Testis (tissue), 2 donors: ENCODE measurements at regions not wholly inside any gene's neighbourhood (a gene's known extent, or its start where the extent isn't known, plus 50 kb on each side); places are given as distances from the start of the nearest gene placed in this dataset.

Source experiments
- DNase-seq: peaks from one replicate; pipeline ENCODE4 v3.0.0-alpha.2; 2019
- H3K27ac ChIP-seq, 2 donors: fragments of 200-600 bp; sonication (generic); one replicate each; pipeline ENCODE4 v1.5.1; 2019
- H3K27me3 ChIP-seq: fragments of 200-600 bp; sonication (generic); one replicate; pipeline ENCODE4 v1.5.1; 2019
- H3K36me3 ChIP-seq: fragments of 200-600 bp; sonication (generic); one replicate; pipeline ENCODE4 v1.5.1; 2017; ENCODE audit warnings: low read depth; ENCODE audit errors: missing control alignments
- H3K4me1 ChIP-seq: fragments of 200-600 bp; sonication (generic); one replicate; pipeline ENCODE4 v1.5.1; 2019
- H3K4me3 ChIP-seq, 2 donors: fragments of 200-600 bp; sonication (generic); one replicate each; pipeline ENCODE4 v1.5.1; 2017 to 2019
- H3K9me3 ChIP-seq: fragments of 200-600 bp; sonication (generic); one replicate; pipeline ENCODE4 v1.5.1; 2017
- POLR2A ChIP-seq: fragments of 450-650 bp; IDR thresholded peaks from one replicate; pipeline ENCODE4 v1.6.1; 2017; ENCODE audit warnings: antibody characterized with exemption, mild to moderate bottlenecking, moderate library complexity
- WGBS, 2 donors: methylation state at CpG; one replicate each; pipeline ENCODE4 v1.1.5; 2018; 5-methylcytosine and 5-hydroxymethylcytosine counted together
- intact Hi-C: fragments of 100-400 bp; cut with DNase I; formaldehyde crosslinking; loops from one replicate; pipeline ENCODE4 v1.15.1; 2023; ENCODE audit warnings: low total_unique reads
- TF ChIP-seq, protein P1 (sequence below), 3 experiments: fragments of 450-650 bp in 2 of 3; fragments of 200-600 bp in 1 of 3; sonication (generic) in 1 of 3; IDR thresholded peaks; one replicate each; pipeline ENCODE4 v1.5.1; 2016 to 2019; ENCODE audit warnings: antibody characterized with exemption in 3 of 3, mild to moderate bottlenecking in 2 of 3, moderate library complexity in 1 of 3

DNA sequence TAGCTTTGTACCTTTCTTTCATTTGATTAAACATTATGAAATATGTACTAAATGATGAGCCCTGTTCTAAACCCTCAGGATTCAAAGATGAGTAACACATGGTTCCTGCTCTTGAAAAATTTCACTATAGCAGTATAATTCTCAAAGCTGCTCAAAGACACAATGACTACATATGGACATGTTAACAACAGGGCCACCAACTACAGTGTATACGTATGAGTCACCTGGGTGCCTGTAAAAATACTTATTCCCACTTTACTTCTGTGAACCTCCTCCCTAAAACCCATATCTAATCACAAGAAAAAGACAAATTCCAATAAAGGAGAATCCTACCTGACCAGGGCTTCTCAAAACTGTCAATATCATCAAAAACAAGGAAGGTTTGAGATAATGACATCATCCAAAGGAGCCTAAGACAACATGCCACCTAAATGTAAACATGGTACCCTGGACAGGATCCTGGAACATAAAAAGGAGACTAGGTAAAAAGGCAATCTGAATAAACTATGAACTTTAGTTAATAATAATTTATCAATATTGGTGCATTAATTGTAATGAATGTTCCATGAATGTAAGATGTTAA, 84.7 kb downstream of the FAM161A start:
- Histone ChIP-seq H3K4me1 (no peaks in the 10 kb centered on the region), H3K27ac (no peak overlapping the region), H3K36me3 (no peaks in the 10 kb centered on the region), H3K9me3 (no peaks in the 10 kb centered on the region), H3K27me3 (no peaks in the 10 kb centered on the region), H3K4me3 (no peak overlapping the region)
- no peak for TF ChIP-seq POLR2A
- TF ChIP-seq, protein P1, sequence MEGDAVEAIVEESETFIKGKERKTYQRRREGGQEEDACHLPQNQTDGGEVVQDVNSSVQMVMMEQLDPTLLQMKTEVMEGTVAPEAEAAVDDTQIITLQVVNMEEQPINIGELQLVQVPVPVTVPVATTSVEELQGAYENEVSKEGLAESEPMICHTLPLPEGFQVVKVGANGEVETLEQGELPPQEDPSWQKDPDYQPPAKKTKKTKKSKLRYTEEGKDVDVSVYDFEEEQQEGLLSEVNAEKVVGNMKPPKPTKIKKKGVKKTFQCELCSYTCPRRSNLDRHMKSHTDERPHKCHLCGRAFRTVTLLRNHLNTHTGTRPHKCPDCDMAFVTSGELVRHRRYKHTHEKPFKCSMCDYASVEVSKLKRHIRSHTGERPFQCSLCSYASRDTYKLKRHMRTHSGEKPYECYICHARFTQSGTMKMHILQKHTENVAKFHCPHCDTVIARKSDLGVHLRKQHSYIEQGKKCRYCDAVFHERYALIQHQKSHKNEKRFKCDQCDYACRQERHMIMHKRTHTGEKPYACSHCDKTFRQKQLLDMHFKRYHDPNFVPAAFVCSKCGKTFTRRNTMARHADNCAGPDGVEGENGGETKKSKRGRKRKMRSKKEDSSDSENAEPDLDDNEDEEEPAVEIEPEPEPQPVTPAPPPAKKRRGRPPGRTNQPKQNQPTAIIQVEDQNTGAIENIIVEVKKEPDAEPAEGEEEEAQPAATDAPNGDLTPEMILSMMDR (IDR thresholded peaks at IDR 0.05), result no peak
- intact Hi-C loops, result loop anchor here (10.0 kb wide), 1 partner anchor 86 kb away; the partner anchor contains the start of gene FAM161A
- WGBS, 2 donors, result 92 to 96% methylated on average over 1 of the region's 1 CpG
- no peak for DNase-seq

DNA sequence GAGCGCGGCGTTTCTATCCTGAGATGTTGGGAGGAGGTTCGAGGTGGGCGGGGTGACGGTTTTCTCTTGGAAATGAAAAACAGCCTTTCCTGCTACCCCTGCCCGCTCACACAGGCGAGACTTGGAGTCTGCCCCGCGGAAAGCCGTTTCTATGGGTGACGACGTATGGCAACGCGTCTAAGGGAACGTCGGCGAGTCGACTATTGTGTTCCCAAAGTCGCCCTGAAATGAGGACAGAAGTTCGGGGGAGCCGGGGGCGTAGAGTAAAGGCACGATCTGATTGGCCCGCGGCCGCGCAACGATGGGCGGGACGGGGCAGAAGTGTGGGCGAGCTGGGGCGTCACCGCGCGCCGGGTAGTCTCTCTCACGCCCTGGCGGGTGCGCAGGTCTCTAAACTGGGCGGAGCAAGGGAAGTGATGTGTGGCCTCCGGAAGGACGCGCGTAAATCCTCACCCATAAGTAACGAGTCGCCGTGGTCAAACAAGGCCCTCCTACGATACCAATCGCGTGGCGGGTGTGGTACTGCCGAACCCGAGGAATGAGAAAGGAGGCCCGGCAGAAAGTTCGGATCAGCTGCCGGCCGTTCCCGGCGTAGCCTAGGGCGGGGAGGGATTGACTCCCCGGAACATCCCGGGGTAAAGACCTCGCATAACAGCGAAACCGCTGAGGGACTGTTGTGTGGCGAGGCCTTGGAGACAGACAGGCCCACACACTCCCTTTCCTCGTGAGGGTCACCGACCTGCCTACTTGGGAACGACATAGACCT, 89.6 kb downstream of the FAM161A start:
- H3K27me3 ChIP-seq, result no peaks in the 10 kb centered on the region
- intact Hi-C loops, result loop anchor here (10.0 kb wide), 1 partner anchor 91 kb away; the partner anchor contains the start of gene FAM161A
- DNase-seq, result peak; percentile 99

DNA sequence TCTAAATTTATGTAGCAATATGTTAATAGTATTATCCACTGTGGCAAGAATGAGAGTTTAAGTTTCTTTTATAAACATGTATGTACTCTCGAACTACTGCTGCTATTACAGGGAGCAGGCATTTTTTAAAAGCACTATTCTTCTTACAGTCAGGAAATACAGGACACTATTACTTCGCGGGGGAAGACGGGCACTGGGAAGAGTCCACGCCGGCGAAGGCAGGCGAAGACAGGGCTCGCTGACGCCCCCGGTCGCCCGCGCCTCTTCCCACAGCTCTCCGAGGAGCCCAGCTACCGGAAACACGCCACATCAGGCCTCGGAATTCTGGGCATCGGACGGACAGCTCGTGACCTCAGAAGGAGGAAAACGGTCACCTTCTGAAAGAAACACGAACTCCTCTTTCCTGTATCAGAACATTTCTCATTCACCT, 90.2 kb downstream of the FAM161A start:
- Histone ChIP-seq H3K4me1 (no peaks in the 10 kb centered on the region), H3K27me3 (no peaks in the 10 kb centered on the region), H3K9me3 (no peaks in the 10 kb centered on the region), H3K27ac (peak overlapping the region; percentile 98 to 99), H3K4me3 (peak overlapping the region; percentile 77 to 80), H3K36me3 (no peaks in the 10 kb centered on the region)
- peak; percentile 87 for DNase-seq
- TF ChIP-seq, protein P1 (IDR thresholded peaks at IDR 0.05), result no peak
- TF ChIP-seq POLR2A, result no peak
- WGBS, 2 donors, result 0% methylated on average over 19 to 23 of the region's 23 CpGs
- intact Hi-C loops, result loop anchor here (10.0 kb wide), 1 partner anchor 91 kb away; the partner anchor contains the start of gene FAM161A

More for the DNA sequence above, 89.6 kb downstream of the FAM161A start:
- Histone ChIP-seq H3K36me3 (no peaks in the 10 kb centered on the region), H3K9me3 (no peaks in the 10 kb centered on the region), H3K4me3 (peak overlapping the region; percentile 77 to 80), H3K27ac (peak overlapping the region; percentile 98 to 99), H3K4me1 (no peaks in the 10 kb centered on the region)
- TF ChIP-seq, protein P1 (IDR thresholded peaks at IDR 0.05), result no peak
- TF ChIP-seq POLR2A, result peak; percentile 12
- 0 to 2% methylated on average over 64 to 69 of the region's 70 CpGs for WGBS, 2 donors

DNA sequence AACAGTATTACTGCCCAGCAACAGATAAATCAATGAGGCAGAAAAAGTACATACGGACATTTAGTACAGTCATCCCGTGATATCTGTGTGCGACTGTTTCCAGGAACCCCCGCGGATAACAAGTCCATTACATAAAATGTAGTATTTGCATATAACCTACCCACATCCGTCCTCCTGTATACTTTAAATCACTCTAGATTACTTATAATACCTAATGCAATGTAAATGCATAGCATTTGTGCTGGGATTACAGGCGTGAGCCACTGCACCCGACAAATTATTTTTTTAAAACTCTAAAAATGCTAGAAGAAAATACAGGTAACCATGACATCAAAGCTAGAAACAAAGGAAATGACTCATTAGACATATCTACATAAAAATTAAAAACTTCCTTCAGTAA, 91.6 kb downstream of the FAM161A start:
- no peaks in the 10 kb centered on the region for H3K9me3 ChIP-seq
- 70 to 86% methylated on average over 8 of the region's 8 CpGs for WGBS, 2 donors
- H3K4me1 ChIP-seq, result no peaks in the 10 kb centered on the region
- intact Hi-C loops, result loop anchor here (10.0 kb wide), 1 partner anchor 93 kb away; the partner anchor contains the start of gene FAM161A
- no peak for DNase-seq
- TF ChIP-seq, protein P1 (IDR thresholded peaks at IDR 0.05), result no peak
- no peak for TF ChIP-seq POLR2A
- no peak overlapping the region for H3K4me3 ChIP-seq
- no peaks in the 10 kb centered on the region for H3K27me3 ChIP-seq
- H3K36me3 ChIP-seq, result no peaks in the 10 kb centered on the region
- H3K27ac ChIP-seq, result no peak overlapping the region
